Panc1 (cell line): ENCODE measurements at regions not wholly inside any gene's neighbourhood (a gene's known extent, or its start where the extent isn't known, plus 50 kb on each side); places are given as distances from the start of the nearest gene placed in this dataset.
"Not testable (repeated sequence)": the region's sequence is repeated elsewhere in the genome, so short reads cannot be mapped to it uniquely, and the experiment has no call there.

Experiments
- ATAC-seq: fragments of 200-7000 bp; cut with Tn5 transposase; 2 replicates; pipeline ENCODE4 v1.9.1; 2020; ENCODE audit warnings: mild to moderate bottlenecking, moderate library complexity
- BruUV-seq: library from RNA; stranded (reverse); fragments of 400-500 nt; replicated peaks from 2 replicates; lab custom pipeline; 2021; lab: Mats Ljungman, UMichigan
- CTCF ChIA-PET: fragments of 300-600 bp; sonication (Branson Sonifier 250); formaldehyde crosslinking; loops from one replicate; lab custom pipeline; 2022; ENCODE audit warnings: antibody characterized with exemption; lab: Charles Lee
- POLR2A ChIA-PET: fragments of 300-600 bp; sonication (Branson Sonifier 250); formaldehyde crosslinking; loops from one replicate; lab custom pipeline; 2022; ENCODE audit warnings: antibody characterized with exemption; lab: Charles Lee
- DNase-seq: peaks from one replicate; pipeline ENCODE4 v3.0.0-alpha.2; 2010; ENCODE audit warnings: low read depth, low spot score
- H3K27ac ChIP-seq: 2 replicates; pipeline ENCODE4 v1.5.1; 2011; ENCODE audit warnings: mild to moderate bottlenecking, low read length, inconsistent platforms
- H3K27me3 ChIP-seq: fragments of 200-500 bp; sonication (Bioruptor generic); 2 replicates; pipeline ENCODE4 v1.6.0; 2014; ENCODE audit warnings: low read length, inconsistent platforms; ENCODE audit not compliant: control insufficient read depth, insufficient read depth
- H3K36me3 ChIP-seq: fragments of 200-500 bp; sonication (Bioruptor generic); 2 replicates; pipeline ENCODE4 v1.5.1; 2014; ENCODE audit warnings: inconsistent platforms, mild to moderate bottlenecking, low read length, moderate library complexity; ENCODE audit not compliant: control insufficient read depth, insufficient read depth
- H3K4me1 ChIP-seq: 2 replicates; pipeline ENCODE4 v1.5.1; 2011; ENCODE audit warnings: inconsistent platforms, mild to moderate bottlenecking, low read length, moderate library complexity; ENCODE audit not compliant: control insufficient read depth, insufficient read depth
- H3K4me3 ChIP-seq, 2 experiments: 2 replicates each; pipeline ENCODE4 v1.5.1; 2011 to 2012; ENCODE audit warnings: low read depth in 2 of 2, low read length in 2 of 2, mild to moderate bottlenecking in 2 of 2, inconsistent platforms in 1 of 2, moderate library complexity in 1 of 2
- H3K9me3 ChIP-seq: fragments of 200-500 bp; sonication (Bioruptor generic); 2 replicates; pipeline ENCODE4 v1.5.1; 2014; ENCODE audit warnings: low read depth, mild to moderate bottlenecking, inconsistent platforms, low read length, moderate library complexity; ENCODE audit not compliant: control insufficient read depth, insufficient read depth
- POLR2AphosphoS5 ChIP-seq: IDR thresholded peaks from 2 replicates; pipeline ENCODE4 v1.6.1; 2012; ENCODE audit warnings: mild to moderate bottlenecking, low read depth, low read length, moderate library complexity
- SIN3A ChIP-seq: IDR thresholded peaks from 2 replicates; pipeline ENCODE4 v1.6.1; 2012; ENCODE audit warnings: low read depth, mild to moderate bottlenecking, low read length, moderate library complexity, borderline replicate concordance; ENCODE audit not compliant: insufficient read depth
- TCF7L2 ChIP-seq: IDR thresholded peaks from 2 replicates; pipeline ENCODE4 v1.6.1; 2011; ENCODE audit warnings: mild to moderate bottlenecking, low read depth, low read length, inconsistent platforms
- in situ Hi-C: cut with HindIII; loops from 2 replicates; pipeline ENCODE4 v1.10.0; 2016; ENCODE audit warnings: low sequenced_read_pairs, low pct_unique_long_range_greater_than_20kb
- intact Hi-C: fragments of 100-400 bp; cut with micrococcal nuclease; formaldehyde crosslinking; loops from one replicate; pipeline ENCODE4 v1.10.0; 2022; ENCODE audit not compliant: unreplicated experiment
- TF ChIP-seq, protein P1 (sequence below): fragments of 450-650 bp; IDR thresholded peaks from 2 replicates; pipeline ENCODE4 v1.5.1; 2017; ENCODE audit warnings: mild to moderate bottlenecking
- TF ChIP-seq, protein P2 (sequence below), 2 experiments: IDR thresholded peaks; 2 replicates each; pipeline ENCODE4 v1.6.1; 2011 to 2012; ENCODE audit warnings: low read depth in 2 of 2, control low read depth in 1 of 2, low read length in 1 of 2, mild to moderate bottlenecking in 1 of 2, moderate library complexity in 1 of 2; ENCODE audit not compliant: insufficient read depth in 1 of 2

DNA sequence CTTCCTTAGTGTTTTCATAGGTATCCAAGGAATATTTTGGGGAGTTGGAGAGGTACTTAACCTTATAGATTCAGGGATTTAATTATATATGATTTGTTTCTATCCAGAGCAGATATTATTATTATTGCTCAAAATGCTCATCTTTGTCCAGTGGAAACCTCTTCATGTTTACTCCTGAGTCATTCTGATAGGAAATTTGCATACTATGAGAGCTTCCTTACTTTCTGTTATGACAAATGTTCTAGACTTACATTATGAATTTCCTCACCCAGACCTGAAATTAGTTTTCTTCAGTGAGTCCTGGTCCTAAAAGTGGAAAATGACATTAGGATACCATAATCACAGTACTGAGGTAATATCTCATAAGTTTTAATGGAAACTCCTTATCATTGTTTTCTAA is 57.5 kb upstream of the PLPPR5 start:
- H3K9me3 ChIP-seq = no peaks in the 10 kb centered on the region
- no TSS peak for BruUV-seq
- TF ChIP-seq, protein P1, sequence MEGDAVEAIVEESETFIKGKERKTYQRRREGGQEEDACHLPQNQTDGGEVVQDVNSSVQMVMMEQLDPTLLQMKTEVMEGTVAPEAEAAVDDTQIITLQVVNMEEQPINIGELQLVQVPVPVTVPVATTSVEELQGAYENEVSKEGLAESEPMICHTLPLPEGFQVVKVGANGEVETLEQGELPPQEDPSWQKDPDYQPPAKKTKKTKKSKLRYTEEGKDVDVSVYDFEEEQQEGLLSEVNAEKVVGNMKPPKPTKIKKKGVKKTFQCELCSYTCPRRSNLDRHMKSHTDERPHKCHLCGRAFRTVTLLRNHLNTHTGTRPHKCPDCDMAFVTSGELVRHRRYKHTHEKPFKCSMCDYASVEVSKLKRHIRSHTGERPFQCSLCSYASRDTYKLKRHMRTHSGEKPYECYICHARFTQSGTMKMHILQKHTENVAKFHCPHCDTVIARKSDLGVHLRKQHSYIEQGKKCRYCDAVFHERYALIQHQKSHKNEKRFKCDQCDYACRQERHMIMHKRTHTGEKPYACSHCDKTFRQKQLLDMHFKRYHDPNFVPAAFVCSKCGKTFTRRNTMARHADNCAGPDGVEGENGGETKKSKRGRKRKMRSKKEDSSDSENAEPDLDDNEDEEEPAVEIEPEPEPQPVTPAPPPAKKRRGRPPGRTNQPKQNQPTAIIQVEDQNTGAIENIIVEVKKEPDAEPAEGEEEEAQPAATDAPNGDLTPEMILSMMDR = no peak
- TF ChIP-seq TCF7L2 (no peak), SIN3A (no peak), POLR2AphosphoS5 (no peak)
- TF ChIP-seq, protein P2, sequence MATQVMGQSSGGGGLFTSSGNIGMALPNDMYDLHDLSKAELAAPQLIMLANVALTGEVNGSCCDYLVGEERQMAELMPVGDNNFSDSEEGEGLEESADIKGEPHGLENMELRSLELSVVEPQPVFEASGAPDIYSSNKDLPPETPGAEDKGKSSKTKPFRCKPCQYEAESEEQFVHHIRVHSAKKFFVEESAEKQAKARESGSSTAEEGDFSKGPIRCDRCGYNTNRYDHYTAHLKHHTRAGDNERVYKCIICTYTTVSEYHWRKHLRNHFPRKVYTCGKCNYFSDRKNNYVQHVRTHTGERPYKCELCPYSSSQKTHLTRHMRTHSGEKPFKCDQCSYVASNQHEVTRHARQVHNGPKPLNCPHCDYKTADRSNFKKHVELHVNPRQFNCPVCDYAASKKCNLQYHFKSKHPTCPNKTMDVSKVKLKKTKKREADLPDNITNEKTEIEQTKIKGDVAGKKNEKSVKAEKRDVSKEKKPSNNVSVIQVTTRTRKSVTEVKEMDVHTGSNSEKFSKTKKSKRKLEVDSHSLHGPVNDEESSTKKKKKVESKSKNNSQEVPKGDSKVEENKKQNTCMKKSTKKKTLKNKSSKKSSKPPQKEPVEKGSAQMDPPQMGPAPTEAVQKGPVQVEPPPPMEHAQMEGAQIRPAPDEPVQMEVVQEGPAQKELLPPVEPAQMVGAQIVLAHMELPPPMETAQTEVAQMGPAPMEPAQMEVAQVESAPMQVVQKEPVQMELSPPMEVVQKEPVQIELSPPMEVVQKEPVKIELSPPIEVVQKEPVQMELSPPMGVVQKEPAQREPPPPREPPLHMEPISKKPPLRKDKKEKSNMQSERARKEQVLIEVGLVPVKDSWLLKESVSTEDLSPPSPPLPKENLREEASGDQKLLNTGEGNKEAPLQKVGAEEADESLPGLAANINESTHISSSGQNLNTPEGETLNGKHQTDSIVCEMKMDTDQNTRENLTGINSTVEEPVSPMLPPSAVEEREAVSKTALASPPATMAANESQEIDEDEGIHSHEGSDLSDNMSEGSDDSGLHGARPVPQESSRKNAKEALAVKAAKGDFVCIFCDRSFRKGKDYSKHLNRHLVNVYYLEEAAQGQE (IDR thresholded peaks at IDR 0.05; ENCODE audit: insufficient read depth in 1 of 2, low read depth in 2 of 2, low read length in 1 of 2) = no peak
- DNase-seq (no peak), ATAC-seq (no peak)
- intact Hi-C loops (no loop called here), in situ Hi-C loops (no loop called here)
- H3K36me3 ChIP-seq = no peaks in the 10 kb centered on the region
- no peaks in the 10 kb centered on the region for H3K4me1 ChIP-seq
- POLR2A ChIA-PET = no interaction called here
- H3K4me3 ChIP-seq = no peak overlapping the region
- CTCF ChIA-PET = no interaction called here
- H3K27ac ChIP-seq = no peak overlapping the region
- H3K27me3 ChIP-seq = no peaks in the 10 kb centered on the region

DNA sequence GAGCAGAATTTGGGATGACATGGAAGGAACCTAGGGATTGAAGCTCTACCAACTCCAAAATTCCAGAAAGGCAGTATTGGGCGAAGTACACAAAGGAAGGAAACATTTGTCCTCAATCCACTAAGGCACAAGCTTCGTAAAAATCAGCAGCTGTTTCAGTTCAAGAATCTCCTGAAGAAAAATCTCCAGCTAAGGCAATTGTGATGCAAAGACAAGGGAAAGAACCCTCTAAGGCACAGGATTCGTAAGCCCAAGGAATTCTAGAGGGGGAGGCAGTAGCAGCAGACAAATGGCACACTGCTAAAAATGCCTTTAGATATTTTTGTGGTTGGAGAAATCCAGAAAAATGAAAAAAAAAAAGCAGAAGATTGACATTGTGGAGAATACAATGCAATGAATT is 64.5 kb upstream of the PLPPR5 start:
- H3K9me3 ChIP-seq = no peaks in the 10 kb centered on the region
- H3K27ac ChIP-seq = no peak overlapping the region
- in situ Hi-C loops = no loop called here
- no peaks in the 10 kb centered on the region for H3K27me3 ChIP-seq
- H3K4me3 ChIP-seq = no peak overlapping the region
- POLR2A ChIA-PET = no interaction called here
- TF ChIP-seq SIN3A (no peak), TCF7L2 (no peak), POLR2AphosphoS5 (no peak)
- TF ChIP-seq, protein P2 (IDR thresholded peaks at IDR 0.05; ENCODE audit: insufficient read depth in 1 of 2, low read depth in 2 of 2, low read length in 1 of 2) = no peak
- TF ChIP-seq, protein P1 = no peak
- H3K4me1 ChIP-seq = no peaks in the 10 kb centered on the region
- intact Hi-C loops = no loop called here
- CTCF ChIA-PET = no interaction called here
- no TSS peak for BruUV-seq
- no peaks in the 10 kb centered on the region for H3K36me3 ChIP-seq
- ATAC-seq = no peak
- no peak for DNase-seq

DNA sequence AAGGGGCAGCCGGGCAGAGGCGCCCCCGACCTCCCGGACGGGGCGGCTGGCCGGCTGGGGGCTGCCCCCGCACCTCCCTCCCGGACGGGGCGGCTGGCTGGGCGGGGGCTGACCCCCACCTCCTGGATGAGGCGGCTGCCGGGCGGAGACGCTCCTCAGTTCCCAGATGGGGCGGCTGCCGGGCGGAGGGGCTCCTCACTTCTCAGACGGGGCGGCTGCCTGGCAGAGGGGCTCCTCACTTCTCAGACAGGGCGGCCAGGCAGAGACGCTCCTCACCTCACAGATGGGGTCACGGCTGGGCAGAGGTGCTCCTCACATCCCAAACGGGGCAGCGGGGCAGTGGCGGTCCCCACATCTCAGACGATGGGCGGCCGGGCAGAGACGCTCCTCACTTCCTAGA is 73.9 kb upstream of the PLPPR5 start:
- BruUV-seq, intact Hi-C loops, H3K27ac ChIP-seq, POLR2A ChIA-PET, H3K27me3 ChIP-seq, ATAC-seq, in situ Hi-C loops, H3K4me1 ChIP-seq, DNase-seq, CTCF ChIA-PET, H3K9me3 ChIP-seq, H3K4me3 ChIP-seq, H3K36me3 ChIP-seq: not testable (repeated sequence)
